Urinary bladder (tissue), 3 donors: ENCODE measurements at regions not wholly inside any gene's neighbourhood (a gene's known extent, or its start where the extent isn't known, plus 50 kb on each side); places are given as distances from the start of the nearest gene placed in this dataset.

Source experiments
- DNase-seq: peaks from one replicate; pipeline ENCODE4 v3.0.0-alpha.2; 2015; ENCODE audit errors: extremely low spot score
- H3K27ac ChIP-seq: one replicate; pipeline ENCODE4 v1.5.1; 2013; ENCODE audit warnings: low read depth, mild to moderate bottlenecking, moderate library complexity
- H3K36me3 ChIP-seq: one replicate; pipeline ENCODE4 v1.6.1; 2013; ENCODE audit warnings: mild to moderate bottlenecking, moderate library complexity; ENCODE audit not compliant: insufficient read depth
- H3K4me1 ChIP-seq: one replicate; pipeline ENCODE4 v1.6.1; 2013; ENCODE audit warnings: mild to moderate bottlenecking, moderate library complexity; ENCODE audit not compliant: insufficient read depth
- H3K4me3 ChIP-seq: one replicate; pipeline ENCODE4 v1.5.1; 2013; ENCODE audit warnings: low read depth, low read length
- WGBS: extraction: QIAGEN DNeasy Blood & Tissue Kit; methylation state at CpG from one replicate; pipeline ENCODE4 v1.1.7; 2013; 5-methylcytosine and 5-hydroxymethylcytosine counted together
- donor health status: healthy with polysubstance abuse.
- donor health status: healthy.

DNA sequence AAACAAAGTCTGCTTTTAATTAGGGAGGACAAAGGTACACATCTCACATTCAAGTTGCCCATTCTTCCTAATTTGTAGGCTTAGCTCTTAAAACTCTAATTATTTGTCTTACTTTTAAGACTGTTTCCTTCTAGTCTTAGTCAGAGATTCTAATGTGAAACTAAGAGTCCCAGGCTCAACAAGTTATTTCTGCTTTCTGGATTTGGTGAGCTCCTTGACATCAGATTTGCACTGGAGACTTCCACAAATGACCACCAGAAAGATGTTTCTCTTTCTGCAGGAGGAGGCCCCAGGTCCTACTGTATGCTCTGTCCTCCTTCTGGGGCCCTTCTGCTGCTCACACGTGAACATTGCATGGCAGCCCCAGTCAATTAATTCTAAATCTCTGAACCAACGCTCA lies 194.2 kb upstream of the JUN start:
- no peaks in the 10 kb centered on the region for H3K4me1 ChIP-seq
- 97% methylated on average over 2 of the region's 2 CpGs for WGBS
- no peaks in the 10 kb centered on the region for H3K36me3 ChIP-seq
- no peak overlapping the region for H3K27ac ChIP-seq
- no peak overlapping the region for H3K4me3 ChIP-seq
- no peak for DNase-seq

DNA sequence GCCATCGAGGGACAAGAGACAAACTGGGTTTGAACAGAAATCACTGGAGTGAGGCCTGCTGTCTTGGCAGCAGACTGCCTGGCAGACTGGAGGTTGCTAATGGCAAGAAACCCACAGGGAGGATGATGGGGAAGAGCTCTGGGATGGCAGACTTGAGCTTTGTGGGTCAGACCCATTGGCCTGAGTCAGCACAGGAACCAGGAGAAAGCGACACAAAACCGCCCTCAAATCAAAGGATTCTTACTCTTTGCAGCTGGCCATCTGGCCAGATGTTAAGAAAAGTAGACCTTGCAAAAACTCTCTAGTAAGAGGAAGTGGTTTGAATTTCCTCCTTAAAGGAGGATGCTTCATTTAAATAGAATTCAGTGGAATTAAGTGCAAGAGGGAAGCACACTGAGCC lies 195.2 kb upstream of the JUN start:
- DNase-seq, result no peak
- Histone ChIP-seq H3K4me3 (no peak overlapping the region), H3K27ac (no peak overlapping the region), H3K4me1 (no peaks in the 10 kb centered on the region), H3K36me3 (no peaks in the 10 kb centered on the region)
- 84% methylated on average over 3 of the region's 3 CpGs for WGBS

DNA sequence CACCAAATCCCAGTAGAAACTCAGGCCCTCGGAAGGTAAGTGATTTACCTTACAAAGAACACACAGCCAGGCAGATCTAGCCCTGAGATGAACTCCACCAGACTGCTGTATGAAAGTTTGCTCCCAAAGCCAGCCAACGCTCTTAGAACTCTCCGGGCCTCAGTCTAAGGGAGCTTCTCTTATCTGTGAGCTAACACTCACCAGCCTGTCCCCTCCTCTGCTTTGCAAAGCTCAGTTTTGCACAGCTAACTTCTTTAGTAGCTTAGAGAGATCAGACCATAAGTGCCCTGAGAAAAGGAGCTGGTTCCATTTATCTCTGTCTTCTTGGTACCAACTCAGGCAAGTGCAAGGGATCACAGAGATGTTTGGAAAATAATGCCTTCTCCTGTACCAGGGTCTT lies 195.8 kb upstream of the JUN start:
- 71% methylated on average over 3 of the region's 3 CpGs for WGBS
- no peaks in the 10 kb centered on the region for H3K4me1 ChIP-seq
- H3K27ac ChIP-seq, result no peak overlapping the region
- DNase-seq, result no peak
- H3K36me3 ChIP-seq, result no peaks in the 10 kb centered on the region
- no peak overlapping the region for H3K4me3 ChIP-seq

DNA sequence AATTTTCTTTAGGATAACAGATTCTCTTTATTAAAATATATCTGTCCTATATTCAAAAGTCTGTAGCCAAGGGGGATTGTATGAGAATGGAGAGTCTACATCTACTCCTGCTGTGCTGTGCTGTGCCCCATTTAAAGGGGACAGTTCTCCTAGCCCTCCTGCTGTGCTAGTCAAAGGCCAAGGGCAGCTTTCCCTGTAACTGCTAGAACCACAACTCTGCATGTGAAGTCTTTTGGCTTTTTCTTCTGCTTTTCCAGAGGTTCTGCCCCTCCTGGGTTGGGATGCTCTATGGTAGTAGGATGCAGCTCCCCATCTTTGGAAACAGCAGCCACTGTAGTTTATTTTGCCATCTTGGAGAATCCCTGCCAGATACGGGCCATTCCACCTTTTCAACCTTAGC lies 197.5 kb upstream of the JUN start:
- Histone ChIP-seq H3K4me1 (no peaks in the 10 kb centered on the region), H3K36me3 (no peaks in the 10 kb centered on the region), H3K4me3 (no peak overlapping the region), H3K27ac (no peak overlapping the region)
- 93% methylated on average over 1 of the region's 1 CpG for WGBS
- DNase-seq, result no peak

DNA sequence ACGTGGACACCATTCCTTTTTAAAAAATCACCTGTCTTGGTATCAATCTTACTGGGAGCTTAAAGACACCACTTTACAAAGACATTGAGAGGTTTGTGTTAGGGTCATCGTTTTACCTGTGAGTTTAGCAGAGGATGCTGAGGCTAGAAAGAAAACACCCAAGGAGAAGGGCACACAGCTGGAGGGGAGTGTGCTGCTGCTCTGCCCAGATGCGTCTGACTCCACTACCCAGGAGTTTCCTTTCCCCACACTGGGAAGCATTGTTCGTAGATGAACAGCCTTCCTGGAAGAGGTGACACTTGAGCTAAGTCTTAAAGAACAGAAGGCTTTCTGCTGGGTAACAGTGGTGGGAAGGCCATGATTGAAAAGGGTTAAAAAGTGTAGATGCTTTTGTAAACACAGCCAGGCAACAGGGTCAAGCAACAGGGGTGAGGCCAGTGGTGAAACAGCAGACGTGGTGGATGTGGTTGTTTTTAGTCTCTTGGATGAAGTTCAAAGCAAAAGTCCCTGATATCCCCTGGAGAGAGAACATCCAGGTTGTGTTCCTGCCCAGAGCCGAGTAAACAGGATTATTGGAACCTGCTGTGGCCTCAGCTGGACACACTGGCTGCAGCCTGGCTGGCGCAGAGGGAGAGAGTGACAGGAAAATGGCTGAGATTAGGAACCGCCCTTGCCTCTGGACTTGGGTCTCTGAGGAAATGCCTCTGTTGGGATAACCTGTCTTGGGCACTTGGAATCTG lies 198.6 kb upstream of the JUN start:
- DNase-seq, result no peak
- WGBS, result 49% methylated on average over 8 of the region's 8 CpGs
- Histone ChIP-seq H3K4me3 (no peak overlapping the region), H3K27ac (no peak overlapping the region), H3K4me1 (no peaks in the 10 kb centered on the region), H3K36me3 (no peaks in the 10 kb centered on the region)

DNA sequence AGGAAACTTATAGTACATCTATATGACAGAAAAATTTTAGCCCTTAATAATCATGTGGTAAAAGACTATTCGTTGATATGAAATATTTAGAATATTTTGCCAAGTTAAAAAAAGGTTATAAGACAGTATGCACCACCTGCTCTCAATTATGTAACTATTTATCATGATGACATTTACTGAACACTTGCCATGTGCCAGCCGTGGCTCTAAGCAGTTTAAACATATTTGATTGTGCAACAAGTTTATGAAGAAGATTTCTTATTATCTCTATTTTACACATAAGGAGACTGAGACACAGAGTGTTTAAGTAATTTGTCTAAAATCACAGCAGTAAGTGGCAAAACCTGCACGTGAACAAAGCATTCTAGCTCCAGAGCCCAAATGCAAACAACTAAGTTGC lies 199.3 kb upstream of the JUN start:
- WGBS, result 24% methylated on average over 3 of the region's 3 CpGs
- no peaks in the 10 kb centered on the region for H3K4me1 ChIP-seq
- H3K36me3 ChIP-seq, result no peaks in the 10 kb centered on the region
- no peak overlapping the region for H3K27ac ChIP-seq
- DNase-seq, result no peak
- H3K4me3 ChIP-seq, result no peak overlapping the region

DNA sequence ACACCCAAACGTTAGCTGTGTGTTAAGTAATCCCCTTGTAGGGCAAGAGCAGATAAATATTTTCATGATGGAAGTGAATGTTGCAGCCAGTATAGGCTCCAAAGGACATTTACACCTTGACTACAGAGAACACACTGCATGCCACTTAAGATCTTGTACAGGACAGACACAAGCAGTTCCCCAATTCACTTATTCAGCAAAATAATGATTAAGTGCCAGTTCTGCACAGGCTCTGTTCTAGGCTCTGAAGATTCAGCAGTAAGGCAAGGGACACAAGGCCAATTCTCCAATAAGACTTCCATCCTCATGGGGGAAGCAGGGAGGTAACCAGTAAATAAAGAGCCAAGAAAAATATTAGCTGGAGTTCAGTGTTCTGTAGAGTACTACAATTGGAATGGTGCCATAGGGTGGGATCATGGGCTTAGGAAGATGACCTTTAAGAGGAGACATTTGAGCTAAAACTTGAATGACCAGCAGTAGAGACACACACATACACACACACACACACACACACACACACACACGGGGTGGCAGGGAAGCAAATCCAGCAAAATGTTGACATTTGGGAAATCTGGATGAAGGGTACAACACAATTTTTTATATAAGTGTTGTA lies 199.9 kb upstream of the JUN start:
- Histone ChIP-seq H3K27ac (no peak overlapping the region), H3K4me1 (no peaks in the 10 kb centered on the region), H3K4me3 (no peak overlapping the region), H3K36me3 (no peaks in the 10 kb centered on the region)
- 39% methylated on average over 2 of the region's 2 CpGs for WGBS
- no peak for DNase-seq

DNA sequence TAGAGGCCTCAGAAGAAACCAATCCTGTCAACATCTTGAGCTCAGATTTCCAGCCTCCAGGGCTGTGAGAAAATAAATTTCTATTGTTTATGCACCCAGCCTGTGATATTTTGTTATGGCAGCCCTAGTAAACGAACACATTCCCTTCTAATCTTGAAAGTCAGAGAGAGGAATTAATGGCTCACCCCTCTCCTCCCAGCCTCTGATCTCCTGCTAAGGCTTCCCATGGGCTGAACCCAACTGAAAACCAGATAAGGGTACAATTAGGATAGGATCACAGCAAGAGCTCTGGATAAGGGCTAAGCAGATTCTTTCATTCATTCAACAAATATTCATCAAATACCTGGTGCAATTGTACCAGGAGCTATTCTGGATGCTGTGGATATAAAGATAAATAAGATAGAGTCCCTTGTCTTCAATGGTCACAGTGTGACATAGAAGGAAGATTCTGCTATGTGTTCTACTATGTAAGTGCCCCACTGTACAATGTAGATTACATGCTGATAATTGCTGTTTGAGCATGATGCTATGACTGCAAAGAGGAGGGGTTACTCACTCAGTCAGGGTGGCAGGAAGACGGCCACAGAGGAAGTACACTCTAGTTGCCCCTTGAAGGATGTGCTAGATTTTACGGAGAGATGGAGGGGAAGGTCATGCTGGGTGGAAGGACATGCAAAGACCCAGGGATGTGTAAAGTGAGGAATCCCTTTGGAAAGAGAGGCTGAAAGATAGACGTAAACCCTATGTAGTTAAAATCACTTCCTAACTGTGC lies 203.3 kb upstream of the JUN start:
- WGBS, result 54% methylated on average over 4 of the region's 4 CpGs
- DNase-seq, result no peak

DNA sequence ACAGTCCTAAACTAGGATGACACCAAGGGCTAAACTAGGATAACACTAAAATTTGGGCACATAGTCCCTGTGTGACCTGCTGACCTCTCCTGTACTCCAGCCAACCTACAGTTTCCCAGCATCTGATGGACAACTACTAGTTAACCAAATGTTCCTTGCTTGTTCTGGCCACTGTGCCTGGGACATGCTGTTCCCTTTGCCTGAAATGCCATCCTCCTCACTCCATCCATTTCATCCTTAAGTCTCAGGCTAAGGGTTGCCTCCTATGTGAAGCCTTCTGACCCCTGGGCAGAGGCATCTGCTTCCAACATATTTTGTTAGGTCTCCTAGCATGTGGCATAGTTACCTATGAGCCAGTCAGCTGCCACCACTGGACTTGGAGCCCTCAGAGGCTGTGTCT lies 204.9 kb upstream of the JUN start:
- no peak for DNase-seq
- H3K4me3 ChIP-seq, result no peak overlapping the region
- H3K4me1 ChIP-seq, result no peaks in the 10 kb centered on the region
- no peaks in the 10 kb centered on the region for H3K36me3 ChIP-seq
- H3K27ac ChIP-seq, result no peak overlapping the region

More for the DNA sequence above, 203.3 kb upstream of the JUN start:
- Histone ChIP-seq H3K4me3 (no peak overlapping the region), H3K4me1 (no peaks in the 10 kb centered on the region), H3K27ac (no peak overlapping the region), H3K36me3 (no peaks in the 10 kb centered on the region)

DNA sequence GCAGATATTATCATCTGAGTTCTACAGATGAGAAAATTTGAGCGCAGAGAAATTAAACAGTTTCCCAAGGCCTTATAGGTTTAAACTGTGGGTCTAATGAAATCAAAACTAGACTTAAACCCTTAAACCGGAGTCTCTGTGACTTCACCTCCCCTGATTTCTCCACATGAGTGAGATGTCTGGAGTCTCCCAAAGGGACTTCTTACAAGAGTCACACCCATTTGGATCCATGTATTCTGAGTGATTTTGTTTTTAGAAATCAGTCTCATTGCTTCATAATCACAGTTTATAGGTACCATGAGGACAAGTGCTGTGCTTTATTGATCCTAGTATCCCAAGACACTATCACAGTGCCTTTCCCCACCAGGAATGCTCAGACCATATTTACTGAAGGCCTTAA lies 206.0 kb upstream of the JUN start:
- H3K4me3 ChIP-seq, result no peak overlapping the region
- H3K36me3 ChIP-seq, result no peaks in the 10 kb centered on the region
- H3K4me1 ChIP-seq, result no peaks in the 10 kb centered on the region
- H3K27ac ChIP-seq, result no peak overlapping the region
- DNase-seq, result no peak
- WGBS, result 90% methylated on average over 2 of the region's 2 CpGs

DNA sequence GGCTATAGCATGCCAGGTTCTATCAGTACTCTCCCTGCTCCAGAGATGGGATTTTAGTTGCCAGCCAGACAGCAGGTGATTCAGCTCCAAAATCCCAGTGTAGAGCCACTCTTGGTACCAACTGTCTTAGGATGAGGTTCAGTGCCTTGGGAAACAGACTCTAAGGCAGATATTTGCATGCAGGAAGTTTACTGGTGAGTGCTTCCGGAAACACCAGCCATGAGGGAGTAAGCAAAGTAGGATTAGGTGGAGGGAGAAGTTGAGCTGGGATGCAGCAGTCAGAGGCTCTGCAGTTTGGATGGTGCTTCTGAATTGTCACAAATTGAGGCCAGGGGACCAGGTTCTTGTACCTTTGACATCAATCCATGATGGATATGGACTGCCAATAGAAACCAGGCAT lies 207.5 kb upstream of the JUN start:
- H3K27ac ChIP-seq, result no peak overlapping the region
- H3K36me3 ChIP-seq, result no peaks in the 10 kb centered on the region
- WGBS, result 83% methylated on average over 1 of the region's 1 CpG
- no peak for DNase-seq
- H3K4me3 ChIP-seq, result no peak overlapping the region
- H3K4me1 ChIP-seq, result no peaks in the 10 kb centered on the region

DNA sequence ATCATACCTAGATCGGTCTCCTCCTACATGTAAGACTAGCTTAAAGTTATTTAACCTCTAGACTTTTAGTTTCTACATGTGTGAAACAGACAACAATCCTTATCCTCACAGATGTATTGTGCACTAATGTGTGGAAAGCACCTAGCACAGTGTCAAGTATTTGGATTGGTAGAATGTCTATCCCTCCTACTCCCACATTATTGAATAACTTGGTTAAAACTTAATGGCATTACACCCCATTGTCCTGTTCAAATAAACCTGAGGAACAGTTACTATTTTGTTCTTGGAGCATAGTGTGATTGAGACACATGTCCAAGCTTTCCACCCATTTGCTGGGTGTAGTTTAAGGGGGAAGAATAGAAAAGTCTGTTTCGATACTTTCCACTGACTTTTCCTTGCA lies 208.8 kb upstream of the JUN start:
- no peak for DNase-seq
- Histone ChIP-seq H3K27ac (no peak overlapping the region), H3K36me3 (no peaks in the 10 kb centered on the region), H3K4me3 (no peak overlapping the region), H3K4me1 (no peaks in the 10 kb centered on the region)
- WGBS, result 97% methylated on average over 2 of the region's 2 CpGs

DNA sequence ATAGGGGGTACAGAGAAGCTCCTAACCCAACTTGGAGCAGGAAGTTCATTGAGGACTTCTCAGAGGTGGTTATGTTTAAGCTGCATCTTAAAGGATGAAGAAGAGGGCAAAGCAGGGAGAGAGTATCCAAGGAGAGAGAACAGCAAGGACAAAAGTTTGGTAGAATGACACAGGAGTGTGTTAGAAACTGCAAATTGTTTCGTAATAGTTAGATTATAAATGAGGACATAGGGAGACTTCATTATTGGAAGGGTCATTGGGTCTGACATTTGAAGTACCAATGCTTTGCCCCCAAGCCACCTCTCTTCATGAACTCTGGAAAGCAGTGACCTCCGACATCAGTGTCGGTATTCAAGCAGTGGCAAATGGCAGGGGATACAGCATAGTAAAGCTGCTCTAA lies 209.6 kb upstream of the JUN start:
- H3K36me3 ChIP-seq, result no peaks in the 10 kb centered on the region
- no peak overlapping the region for H3K27ac ChIP-seq
- whole genome bisulfite sequencing, result 94% methylated on average over 3 of the region's 3 CpGs
- DNase-seq, result no peak
- H3K4me1 ChIP-seq, result no peaks in the 10 kb centered on the region
- no peak overlapping the region for H3K4me3 ChIP-seq

DNA sequence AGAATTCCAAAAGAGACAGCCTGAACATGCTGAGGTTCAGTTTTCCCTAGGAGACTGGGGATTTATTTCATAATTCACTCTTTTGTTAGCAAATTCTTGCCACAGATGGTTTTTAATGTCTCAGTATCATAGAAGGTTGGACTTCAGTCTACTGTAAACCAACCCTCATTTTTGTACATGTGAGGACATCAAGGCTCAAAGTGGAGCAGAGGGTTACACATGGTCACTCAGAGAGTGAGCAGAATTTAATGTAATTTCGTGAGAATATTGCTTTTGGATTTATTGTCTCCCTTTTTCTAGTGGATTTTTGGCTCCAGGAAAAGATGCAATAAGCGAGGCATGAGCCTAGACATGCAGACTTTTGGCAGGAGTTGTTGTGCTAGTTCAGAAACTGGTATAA lies 210.8 kb upstream of the JUN start:
- H3K4me3 ChIP-seq, result no peak overlapping the region
- no peaks in the 10 kb centered on the region for H3K36me3 ChIP-seq
- no peak overlapping the region for H3K27ac ChIP-seq
- DNase-seq, result no peak
- 45% methylated on average over 2 of the region's 2 CpGs for WGBS
- H3K4me1 ChIP-seq, result no peaks in the 10 kb centered on the region
